ENCODE measurements at regions not wholly inside any gene's neighbourhood (a gene's known extent, or its start where the extent isn't known, plus 50 kb on each side); places are given as distances from the start of the nearest gene placed in this dataset.
"Not testable (repeated sequence)": the region's sequence is repeated elsewhere in the genome, so short reads cannot be mapped to it uniquely, and the experiment has no call there.

DNA sequence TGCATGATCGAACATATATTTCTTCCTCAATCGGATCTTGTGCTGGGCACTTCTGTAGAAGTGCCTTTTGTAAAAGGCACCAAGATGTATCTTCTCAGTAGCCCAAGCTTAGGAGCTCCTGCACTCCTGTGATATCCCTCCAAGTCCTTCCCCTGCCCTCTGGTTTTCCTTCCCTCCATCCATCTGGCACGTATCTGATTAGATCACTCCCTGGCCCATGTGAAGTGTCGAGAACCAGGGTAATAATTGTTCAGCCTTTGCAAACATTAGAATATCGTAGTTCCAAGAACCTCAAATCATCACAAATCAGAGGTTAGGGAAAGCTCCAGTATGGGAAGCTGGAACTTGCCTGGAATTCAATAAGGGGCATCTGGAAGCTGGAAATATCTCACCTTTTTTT, 221.1 kb upstream of the AUTS2 start:
- Mint-ChIP-seq H3K36me3 (ENCODE audit: low read depth) (no peaks in the 10 kb centered on the region), H3K4me1 (ENCODE audit: low read depth) (no peaks in the 10 kb centered on the region), H3K4me3 (no peak overlapping the region), H3K9me3 (peaks cover 24% of the 10 kb centered on the region), H3K27ac (no peak overlapping the region), H3K27me3 (ENCODE audit: low read depth) (no peaks in the 10 kb centered on the region)
- DNase-seq (ENCODE audit: low spot score), result no peak

DNA sequence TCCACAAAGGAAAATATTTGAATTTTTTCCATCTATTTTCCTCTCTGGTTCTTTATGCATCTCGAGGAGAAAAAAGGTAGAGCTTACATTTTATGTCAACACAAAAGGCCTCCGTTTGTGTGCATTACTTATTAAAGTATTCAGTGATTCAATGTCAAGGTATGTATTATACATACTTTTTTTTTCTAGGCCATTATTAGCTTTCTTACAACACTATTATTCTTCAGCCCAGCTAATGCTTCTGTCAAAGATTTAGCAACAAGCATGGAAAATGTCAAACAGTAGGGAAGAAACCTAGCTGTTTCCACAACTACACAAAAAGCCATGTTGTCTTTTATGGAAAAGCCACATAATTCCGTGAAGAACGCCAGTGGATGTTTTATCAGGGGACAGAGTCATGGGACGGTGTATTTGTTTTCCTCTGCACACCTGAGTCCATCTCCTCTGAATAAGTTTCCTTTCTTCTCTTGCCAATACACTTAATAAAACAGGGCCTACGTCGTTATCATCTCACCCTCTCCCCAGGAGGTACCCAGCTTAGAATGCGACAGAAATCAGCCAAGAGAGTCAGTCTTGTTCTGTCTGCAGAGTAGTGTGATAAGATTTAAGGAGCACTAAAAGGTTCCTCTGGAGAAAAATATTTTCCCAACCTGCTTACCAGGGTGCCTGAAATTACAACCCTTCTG, 209.7 kb upstream of the AUTS2 start:
- no peaks in the 10 kb centered on the region for H3K4me1 Mint-ChIP-seq (ENCODE audit: low read depth)
- no peak overlapping the region for H3K27ac Mint-ChIP-seq
- H3K36me3 Mint-ChIP-seq (ENCODE audit: low read depth), result no peaks in the 10 kb centered on the region
- DNase-seq (ENCODE audit: low spot score), result no peak
- H3K9me3 Mint-ChIP-seq, result peaks cover 30% of the 10 kb centered on the region
- no peak overlapping the region for H3K4me3 Mint-ChIP-seq
- no peaks in the 10 kb centered on the region for H3K27me3 Mint-ChIP-seq (ENCODE audit: low read depth)

DNA sequence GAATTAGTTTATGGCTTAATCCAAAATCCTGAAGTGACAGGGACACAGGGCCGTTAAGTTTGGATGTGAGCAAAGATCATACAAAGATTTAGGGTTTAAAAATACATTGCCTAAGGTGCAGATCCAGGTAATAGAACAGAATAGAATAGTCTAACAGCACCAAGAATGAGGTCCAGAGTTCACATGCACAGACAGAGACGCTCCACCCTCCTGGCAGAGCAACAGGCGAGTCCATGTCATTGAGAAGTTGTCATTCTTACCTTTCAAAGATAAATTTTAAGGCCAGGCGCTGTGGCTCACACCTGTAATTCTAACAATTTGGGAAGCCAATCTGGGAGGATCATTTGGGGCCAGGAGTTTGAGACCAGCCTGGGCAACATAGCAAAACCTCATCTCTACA, 209.1 kb upstream of the AUTS2 start:
- H3K27me3 Mint-ChIP-seq (ENCODE audit: low read depth), result no peaks in the 10 kb centered on the region
- no peak overlapping the region for H3K27ac Mint-ChIP-seq
- peaks cover 29% of the 10 kb centered on the region for H3K9me3 Mint-ChIP-seq
- DNase-seq (ENCODE audit: low spot score), result no peak
- H3K4me3 Mint-ChIP-seq, result no peak overlapping the region
- H3K4me1 Mint-ChIP-seq (ENCODE audit: low read depth), result no peaks in the 10 kb centered on the region
- H3K36me3 Mint-ChIP-seq (ENCODE audit: low read depth), result no peaks in the 10 kb centered on the region

DNA sequence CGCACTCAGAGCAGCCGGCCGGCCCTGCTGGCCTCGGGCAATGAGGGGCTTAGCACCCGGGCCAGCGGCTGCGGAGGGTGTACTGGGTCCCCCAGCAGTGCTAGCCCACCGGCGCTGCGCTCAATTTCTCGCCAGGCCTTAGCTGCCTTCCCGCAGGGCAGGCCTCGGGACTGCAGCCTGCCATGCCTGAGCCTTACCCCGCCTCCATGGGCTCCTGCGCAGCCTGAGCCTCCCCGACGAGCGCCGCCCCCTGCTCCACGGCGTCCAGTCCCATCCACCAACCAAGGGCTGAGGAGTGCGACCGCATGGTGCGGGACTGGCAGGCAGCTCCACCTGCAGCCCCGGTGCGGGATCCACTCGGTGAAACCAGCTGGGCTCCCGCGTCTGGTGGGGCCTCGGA, 204.4 kb upstream of the AUTS2 start:
- not testable (repeated sequence) for H3K4me1 Mint-ChIP-seq (ENCODE audit: low read depth); H3K9me3 Mint-ChIP-seq

DNA sequence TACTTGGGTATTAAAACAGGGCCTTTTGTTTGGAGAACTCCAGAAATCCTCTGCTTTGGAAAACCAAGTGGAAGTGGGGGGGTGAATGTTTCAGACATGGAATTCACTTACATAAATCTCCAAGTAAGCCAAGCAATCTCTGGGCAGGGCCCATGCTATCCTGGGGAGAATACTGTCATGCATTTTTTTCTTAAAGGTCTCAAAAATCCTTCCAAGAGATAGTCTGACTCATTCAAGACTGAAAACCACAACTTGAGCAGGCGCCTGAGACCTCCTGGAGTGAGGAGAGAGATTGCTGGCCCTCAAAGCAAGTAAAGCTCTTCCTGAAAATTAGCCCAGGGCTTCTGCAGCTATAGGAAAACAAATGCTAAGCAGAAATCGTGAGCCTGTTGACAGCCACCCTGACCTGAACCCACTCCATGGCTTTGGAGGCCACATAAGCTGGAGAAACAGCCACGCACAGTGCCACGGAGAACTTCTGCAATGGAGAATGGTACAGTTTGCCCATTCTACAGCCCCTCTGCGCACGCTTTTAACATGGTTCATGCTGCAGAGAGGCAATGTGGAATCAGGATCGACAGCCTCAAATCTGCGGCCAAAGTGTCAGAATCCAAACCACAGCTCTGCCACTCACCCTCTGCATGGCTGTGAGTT, 203.1 kb upstream of the AUTS2 start:
- Mint-ChIP-seq H3K4me3 (no peak overlapping the region), H3K4me1 (ENCODE audit: low read depth) (no peaks in the 10 kb centered on the region), H3K27me3 (ENCODE audit: low read depth) (no peaks in the 10 kb centered on the region), H3K27ac (no peak overlapping the region), H3K36me3 (ENCODE audit: low read depth) (no peaks in the 10 kb centered on the region), H3K9me3 (peaks cover 5% of the 10 kb centered on the region)
- no peak for DNase-seq (ENCODE audit: low spot score)

More for the DNA sequence above, 204.4 kb upstream of the AUTS2 start:
- DNase-seq (ENCODE audit: low spot score); H3K27me3 Mint-ChIP-seq (ENCODE audit: low read depth); H3K4me3 Mint-ChIP-seq; H3K27ac Mint-ChIP-seq; H3K36me3 Mint-ChIP-seq (ENCODE audit: low read depth): not testable (repeated sequence)

DNA sequence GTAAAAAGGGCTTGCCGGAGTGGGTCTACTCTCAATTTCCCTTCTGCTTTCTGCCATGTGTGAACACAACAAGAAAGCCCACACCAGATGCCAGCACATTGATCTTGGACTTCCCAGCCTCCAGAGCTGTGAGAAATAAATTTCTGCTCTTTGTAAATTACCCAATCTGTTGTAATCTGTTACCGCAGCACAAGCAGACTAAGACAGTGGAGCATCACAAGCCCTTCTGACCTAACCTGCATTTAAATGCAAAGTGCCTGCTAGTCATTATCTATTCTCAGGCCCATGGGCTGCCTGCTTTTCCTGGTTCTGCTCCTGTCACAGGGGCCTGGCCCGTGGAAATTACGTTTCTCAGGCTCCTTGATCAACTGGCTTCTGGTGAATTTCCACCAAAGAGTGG, 199.3 kb upstream of the AUTS2 start:
- no peaks in the 10 kb centered on the region for H3K27me3 Mint-ChIP-seq (ENCODE audit: low read depth)
- H3K36me3 Mint-ChIP-seq (ENCODE audit: low read depth), result no peaks in the 10 kb centered on the region
- H3K4me3 Mint-ChIP-seq, result no peak overlapping the region
- no peaks in the 10 kb centered on the region for H3K4me1 Mint-ChIP-seq (ENCODE audit: low read depth)
- no peak overlapping the region for H3K27ac Mint-ChIP-seq
- H3K9me3 Mint-ChIP-seq, result no peaks in the 10 kb centered on the region
- DNase-seq (ENCODE audit: low spot score), result no peak

DNA sequence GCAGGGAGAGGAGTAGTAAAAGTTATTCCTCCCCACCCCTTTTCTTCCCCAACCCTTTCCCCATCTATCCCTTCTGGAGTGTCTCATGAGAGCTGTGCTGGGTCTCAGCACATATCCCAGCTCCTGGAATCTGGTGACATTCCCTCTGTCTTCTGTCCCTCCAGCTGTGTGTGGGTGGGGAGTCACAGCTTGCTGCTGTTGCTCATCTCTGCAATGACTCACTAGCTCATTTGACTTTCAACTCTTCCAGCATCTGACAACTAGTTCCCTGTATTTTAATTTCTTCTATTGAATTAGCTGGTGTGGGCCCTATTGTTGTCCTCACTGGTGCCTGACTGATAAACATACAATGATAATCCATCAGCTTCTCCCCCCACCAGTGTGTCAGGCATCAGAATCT, 198.9 kb upstream of the AUTS2 start:
- H3K4me3 Mint-ChIP-seq, result no peak overlapping the region

DNA sequence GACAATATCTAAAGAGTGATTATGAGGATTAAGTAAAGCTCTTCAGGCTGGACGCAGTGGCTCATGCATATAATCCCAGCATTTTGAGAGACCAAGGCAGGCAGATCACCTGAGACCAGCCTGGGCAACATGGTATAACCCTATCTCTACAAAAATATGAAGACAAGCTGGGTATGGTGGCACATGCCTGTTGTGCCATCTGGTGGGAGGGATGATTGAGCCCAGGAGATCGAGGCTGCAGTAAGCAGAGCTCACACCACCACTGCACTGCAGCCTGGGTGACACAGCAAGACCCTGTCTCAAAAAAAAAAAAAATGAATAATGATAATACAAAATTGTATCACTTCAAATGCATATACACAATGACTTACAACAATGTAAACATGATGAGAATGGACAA, 195.6 kb upstream of the AUTS2 start:
- Mint-ChIP-seq H3K4me1 (ENCODE audit: low read depth) (no peaks in the 10 kb centered on the region), H3K27ac (no peak overlapping the region), H3K27me3 (ENCODE audit: low read depth) (no peaks in the 10 kb centered on the region), H3K36me3 (ENCODE audit: low read depth) (no peaks in the 10 kb centered on the region), H3K9me3 (peaks cover 8% of the 10 kb centered on the region), H3K4me3 (no peak overlapping the region)
- no peak for DNase-seq (ENCODE audit: low spot score)

More for the DNA sequence above, 198.9 kb upstream of the AUTS2 start:
- H3K27me3 Mint-ChIP-seq (ENCODE audit: low read depth), result no peaks in the 10 kb centered on the region
- no peak for DNase-seq (ENCODE audit: low spot score)
- H3K4me1 Mint-ChIP-seq (ENCODE audit: low read depth), result no peaks in the 10 kb centered on the region
- no peaks in the 10 kb centered on the region for H3K36me3 Mint-ChIP-seq (ENCODE audit: low read depth)
- H3K9me3 Mint-ChIP-seq, result no peaks in the 10 kb centered on the region
- no peak overlapping the region for H3K27ac Mint-ChIP-seq

DNA sequence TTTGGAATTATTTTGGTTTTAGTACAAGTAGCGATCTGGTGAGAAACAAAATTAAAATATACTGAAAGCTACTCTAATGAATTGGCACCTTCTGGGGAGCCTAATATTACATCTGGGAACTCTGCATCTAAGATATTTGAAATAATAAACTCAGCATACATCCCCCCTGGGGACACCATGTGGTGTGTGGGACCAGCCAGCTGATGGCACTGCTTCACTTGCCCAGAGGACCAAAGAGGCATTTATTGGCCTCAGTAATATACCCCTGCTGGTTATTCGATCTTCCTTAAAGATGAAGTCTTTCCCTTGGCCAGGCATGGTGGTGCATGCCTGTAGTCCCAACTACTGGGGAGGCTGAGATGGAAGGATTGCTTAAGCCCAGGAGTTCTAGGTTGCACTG, 195.1 kb upstream of the AUTS2 start:
- Mint-ChIP-seq H3K27me3 (ENCODE audit: low read depth) (no peaks in the 10 kb centered on the region), H3K4me3 (no peak overlapping the region), H3K4me1 (ENCODE audit: low read depth) (no peaks in the 10 kb centered on the region), H3K9me3 (peaks cover 10% of the 10 kb centered on the region), H3K36me3 (ENCODE audit: low read depth) (no peaks in the 10 kb centered on the region), H3K27ac (no peak overlapping the region)
- DNase-seq (ENCODE audit: low spot score), result no peak

DNA sequence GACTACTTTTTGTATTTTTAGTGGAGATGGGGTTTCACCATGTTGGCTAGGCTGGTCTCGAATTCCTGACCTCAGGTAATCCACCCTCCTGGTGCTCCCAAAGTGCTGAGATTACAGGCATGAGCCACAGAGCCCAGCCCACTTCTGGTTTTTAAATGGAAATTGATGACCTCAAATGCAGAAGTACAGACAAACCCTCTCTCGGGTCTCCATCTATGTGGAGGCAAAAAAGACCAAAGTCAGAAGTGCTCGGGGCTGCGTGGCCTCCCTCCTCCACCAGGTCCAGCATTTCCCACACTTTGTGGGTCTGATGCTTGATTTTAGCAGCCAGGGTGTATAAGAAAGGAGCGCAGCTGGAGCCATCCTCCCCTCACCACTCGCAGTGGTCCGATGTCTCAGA, 187.3 kb upstream of the AUTS2 start:
- peaks cover 2% of the 10 kb centered on the region for H3K4me1 Mint-ChIP-seq (ENCODE audit: low read depth)
- H3K4me3 Mint-ChIP-seq, result no peak overlapping the region
- H3K27me3 Mint-ChIP-seq (ENCODE audit: low read depth), result no peaks in the 10 kb centered on the region
- H3K9me3 Mint-ChIP-seq, result peaks cover 36% of the 10 kb centered on the region
- H3K36me3 Mint-ChIP-seq (ENCODE audit: low read depth), result peaks cover 1% of the 10 kb centered on the region
- no peak overlapping the region for H3K27ac Mint-ChIP-seq
- no peak for DNase-seq (ENCODE audit: low spot score)

DNA sequence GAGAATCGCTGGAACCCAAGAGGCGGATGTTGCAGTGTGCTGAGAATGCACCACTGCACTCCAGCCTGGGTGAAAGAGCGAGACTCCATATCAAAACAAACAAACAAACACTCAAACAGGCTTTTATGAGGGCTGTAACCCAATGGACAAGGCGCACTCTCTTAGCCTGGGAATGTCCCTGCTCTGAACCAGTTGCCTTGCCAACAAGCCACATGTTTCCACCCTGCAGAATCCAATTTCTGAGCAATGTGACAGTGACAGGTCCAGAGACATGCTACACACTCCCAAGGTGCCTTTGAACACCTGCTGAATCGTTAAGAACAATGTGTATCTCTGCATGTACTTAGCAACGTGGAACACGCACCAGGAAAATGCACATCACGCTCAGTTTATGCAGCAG, 186.8 kb upstream of the AUTS2 start:
- peaks cover 36% of the 10 kb centered on the region for H3K9me3 Mint-ChIP-seq
- H3K36me3 Mint-ChIP-seq (ENCODE audit: low read depth), result peaks cover 1% of the 10 kb centered on the region
- H3K4me1 Mint-ChIP-seq (ENCODE audit: low read depth), result peaks cover 2% of the 10 kb centered on the region
- no peak overlapping the region for H3K27ac Mint-ChIP-seq
- no peak overlapping the region for H3K4me3 Mint-ChIP-seq
- H3K27me3 Mint-ChIP-seq (ENCODE audit: low read depth), result no peaks in the 10 kb centered on the region
- DNase-seq (ENCODE audit: low spot score), result no peak

DNA sequence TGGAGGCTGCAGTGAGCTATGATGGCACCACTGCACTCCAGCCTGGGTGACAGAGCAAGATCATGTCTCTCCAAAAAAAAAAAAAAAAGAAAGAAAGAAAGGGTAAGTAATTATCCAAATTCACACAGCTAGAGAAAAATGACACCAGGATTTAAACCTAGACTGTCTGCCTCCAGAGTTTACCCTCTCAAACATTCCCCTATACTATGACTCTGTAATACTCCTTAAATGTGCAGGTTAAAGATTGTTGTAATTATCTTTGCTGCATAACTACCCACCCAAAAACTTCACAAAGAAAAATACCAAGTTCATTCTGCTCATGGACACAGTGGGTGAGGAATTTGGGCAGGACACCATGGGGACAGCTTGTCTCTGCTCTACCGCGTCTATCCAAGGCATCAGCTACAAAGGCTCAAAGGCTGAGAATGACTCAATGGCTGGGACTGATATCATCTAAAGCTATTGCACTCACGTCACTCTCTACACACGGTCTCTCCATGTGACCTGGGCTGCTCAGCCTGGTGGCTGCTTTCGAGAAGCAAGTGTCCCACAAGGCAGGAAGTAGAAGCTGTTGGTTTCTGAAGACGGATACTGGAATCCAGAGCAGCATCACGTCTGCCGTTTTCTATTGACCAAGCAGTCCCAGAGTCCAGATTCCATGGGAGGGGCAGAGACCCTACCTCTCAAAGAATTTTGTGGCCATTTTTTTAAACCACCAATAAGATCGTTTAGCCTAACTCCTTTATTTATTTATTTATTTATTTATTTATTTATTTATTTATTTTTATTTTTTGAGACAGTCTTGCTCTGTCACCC, 185.7 kb upstream of the AUTS2 start:
- Mint-ChIP-seq H3K36me3 (ENCODE audit: low read depth) (peaks cover 1% of the 10 kb centered on the region), H3K9me3 (peaks cover 40% of the 10 kb centered on the region), H3K27me3 (ENCODE audit: low read depth) (no peaks in the 10 kb centered on the region), H3K4me1 (ENCODE audit: low read depth) (peaks cover 2% of the 10 kb centered on the region), H3K4me3 (no peak overlapping the region), H3K27ac (no peak overlapping the region)
- DNase-seq (ENCODE audit: low spot score), result peak; percentile 10

DNA sequence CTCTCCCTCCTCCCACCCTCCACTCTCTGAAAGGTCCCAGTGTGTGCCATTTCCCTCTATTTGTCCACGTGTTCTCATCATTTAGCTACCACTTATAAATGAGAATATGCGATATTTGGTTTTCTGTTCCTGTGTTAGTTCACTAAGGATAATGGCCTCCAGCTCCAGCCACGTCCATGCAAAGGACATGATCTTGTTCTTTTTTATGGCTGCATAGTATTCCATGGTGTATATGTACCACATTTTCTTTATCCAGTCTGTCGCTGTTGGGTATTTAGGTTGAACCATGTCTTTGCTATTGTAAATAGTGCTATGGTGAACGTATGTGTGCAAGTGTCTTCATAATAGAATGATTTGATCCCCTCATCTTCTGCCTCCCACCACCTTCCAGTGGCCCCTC, 183.7 kb upstream of the AUTS2 start:
- H3K36me3 Mint-ChIP-seq (ENCODE audit: low read depth), result peaks cover 1% of the 10 kb centered on the region
- peaks cover 2% of the 10 kb centered on the region for H3K4me1 Mint-ChIP-seq (ENCODE audit: low read depth)
- no peak for DNase-seq (ENCODE audit: low spot score)
- H3K27me3 Mint-ChIP-seq (ENCODE audit: low read depth), result no peaks in the 10 kb centered on the region
- H3K9me3 Mint-ChIP-seq, result peaks cover 49% of the 10 kb centered on the region
- H3K27ac Mint-ChIP-seq, result no peak overlapping the region
- no peak overlapping the region for H3K4me3 Mint-ChIP-seq

DNA sequence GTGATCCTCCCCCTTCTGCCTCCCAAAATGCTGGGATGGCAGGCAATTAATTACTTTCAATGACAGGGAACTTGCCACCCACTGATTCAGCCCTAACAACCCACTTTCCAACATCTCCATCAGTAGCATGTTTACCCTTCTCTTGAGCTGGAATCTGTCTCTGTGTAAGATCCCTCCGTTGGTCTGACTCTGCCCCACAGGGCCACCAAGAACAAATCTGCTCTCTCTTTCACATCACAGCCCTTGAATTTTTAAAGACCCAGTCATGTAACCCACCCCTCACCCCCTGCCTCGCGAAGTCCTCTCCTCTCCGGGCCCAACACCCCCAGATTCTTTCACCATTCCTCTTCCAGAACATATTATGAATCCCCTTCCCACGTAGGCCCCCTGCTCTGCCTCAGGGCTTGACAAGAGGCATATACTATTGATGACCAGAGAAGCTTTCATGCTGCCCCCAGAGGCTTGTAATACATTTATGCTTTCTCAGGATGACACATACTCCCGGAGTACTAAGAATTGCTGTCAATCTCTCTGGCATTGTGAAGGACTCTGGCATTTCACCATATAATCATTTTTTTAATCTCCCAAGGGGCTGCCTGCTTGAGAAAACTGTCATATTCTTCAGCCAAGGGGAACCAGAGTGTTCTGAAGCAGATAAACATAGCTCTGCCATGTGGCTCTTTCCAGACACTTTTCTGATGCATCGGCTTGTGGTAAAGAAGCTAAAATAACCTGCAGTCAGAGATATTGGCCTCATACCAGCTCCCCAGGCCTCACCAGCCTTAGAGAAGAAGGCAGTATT, 179.2 kb upstream of the AUTS2 start:
- no peaks in the 10 kb centered on the region for H3K4me1 Mint-ChIP-seq (ENCODE audit: low read depth)
- no peak overlapping the region for H3K27ac Mint-ChIP-seq
- H3K36me3 Mint-ChIP-seq (ENCODE audit: low read depth), result no peaks in the 10 kb centered on the region
- DNase-seq (ENCODE audit: low spot score), result no peak
- no peaks in the 10 kb centered on the region for H3K27me3 Mint-ChIP-seq (ENCODE audit: low read depth)
- peaks cover 51% of the 10 kb centered on the region for H3K9me3 Mint-ChIP-seq
- H3K4me3 Mint-ChIP-seq, result no peak overlapping the region
